SK-N-SH treated with all-trans-retinoic acid at 6 μM for 48 hours (cell line): ENCODE measurements at regions not wholly inside any gene's neighbourhood (a gene's known extent, or its start where the extent isn't known, plus 50 kb on each side); places are given as distances from the start of the nearest gene placed in this dataset.
A peak's percentile ranks its signal among the peaks of the same experiment; 100 is the strongest.

Source experiments
- ATAC-seq: fragments of 200-7000 bp; cut with Tn5 transposase; 3 replicates; pipeline ENCODE4 v1.9.1; 2020; ENCODE audit warnings: mild to moderate bottlenecking, moderate library complexity
- ARNTL ChIP-seq: fragments of 450-650 bp; formaldehyde crosslinking; IDR thresholded peaks from 2 replicates; pipeline ENCODE4 v1.5.0; 2020; ENCODE audit warnings: low read depth, mild to moderate bottlenecking, moderate library complexity, borderline replicate concordance
- BACH2 ChIP-seq: fragments of 250-450 bp; sonication (Bioruptor Pico); IDR thresholded peaks from 2 replicates; pipeline ENCODE4 v1.9.0; 2021; ENCODE audit warnings: mild to moderate bottlenecking, borderline replicate concordance
- CSDC2 ChIP-seq: fragments of 250-450 bp; sonication (Bioruptor Pico); IDR thresholded peaks from 2 replicates; pipeline ENCODE4 v1.5.0; 2020; ENCODE audit warnings: mild to moderate bottlenecking, moderate library complexity
- ESRRG ChIP-seq: fragments of 250-450 bp; sonication (Bioruptor Pico); IDR thresholded peaks from 2 replicates; pipeline ENCODE4 v1.6.1; 2021; ENCODE audit warnings: mild to moderate bottlenecking
- GLIS3 ChIP-seq: fragments of 250-450 bp; sonication (Bioruptor Pico); IDR thresholded peaks from 2 replicates; pipeline ENCODE4 v1.5.0; 2020; ENCODE audit warnings: mild to moderate bottlenecking, moderate library complexity
- ISL1 ChIP-seq: fragments of 250-450 bp; sonication (Bioruptor Pico); IDR thresholded peaks from 2 replicates; pipeline ENCODE4 v2.1.2; 2022; ENCODE audit warnings: mild to moderate bottlenecking, moderate library complexity
- OSR1 ChIP-seq: fragments of 250-450 bp; sonication (Bioruptor Pico); IDR thresholded peaks from 2 replicates; pipeline ENCODE4 v1.8.0; 2022; ENCODE audit warnings: moderate library complexity, mild to moderate bottlenecking, inconsistent platforms
- PPARA ChIP-seq: fragments of 250-450 bp; sonication (Bioruptor Pico); IDR thresholded peaks from 2 replicates; pipeline ENCODE4 v1.5.0; 2020; ENCODE audit warnings: mild to moderate bottlenecking, borderline replicate concordance
- RARB ChIP-seq: fragments of 250-450 bp; sonication (Bioruptor Pico); IDR thresholded peaks from 2 replicates; pipeline ENCODE4 v1.8.0; 2021; ENCODE audit warnings: mild to moderate bottlenecking, moderate library complexity
- SNAI2 ChIP-seq: fragments of 250-450 bp; sonication (Bioruptor Pico); IDR thresholded peaks from 2 replicates; pipeline ENCODE4 v1.5.0; 2020; ENCODE audit warnings: mild to moderate bottlenecking, moderate library complexity
- TCF4 ChIP-seq: fragments of 250-450 bp; sonication (Bioruptor Pico); IDR thresholded peaks from 2 replicates; pipeline ENCODE4 v1.8.0; 2021; ENCODE audit warnings: mild to moderate bottlenecking, moderate library complexity, borderline replicate concordance
- TOX ChIP-seq: fragments of 250-450 bp; sonication (Bioruptor Pico); IDR thresholded peaks from 2 replicates; pipeline ENCODE4 v1.8.0; 2021; ENCODE audit warnings: mild to moderate bottlenecking, moderate library complexity, borderline replicate concordance
- ZC3H10 ChIP-seq: fragments of 250-450 bp; sonication (Bioruptor Pico); IDR thresholded peaks from 2 replicates; pipeline ENCODE4 v1.5.1; 2021; ENCODE audit warnings: mild to moderate bottlenecking, moderate library complexity
- ZFP3 ChIP-seq: fragments of 250-450 bp; sonication (Bioruptor Pico); IDR thresholded peaks from 2 replicates; pipeline ENCODE4 v1.5.0; 2020; ENCODE audit warnings: mild to moderate bottlenecking, moderate library complexity
- ZFP30 ChIP-seq: fragments of 450-650 bp; formaldehyde crosslinking; IDR thresholded peaks from 2 replicates; pipeline ENCODE4 v1.5.0; 2022; ENCODE audit warnings: mild to moderate bottlenecking, moderate library complexity
- ZNF565 ChIP-seq: fragments of 450-650 bp; formaldehyde crosslinking; conservative IDR thresholded peaks from 2 replicates; pipeline ENCODE4 v1.5.0; 2020; ENCODE audit warnings: low read depth, mild to moderate bottlenecking, moderate library complexity
- ZNF70 ChIP-seq: fragments of 450-650 bp; formaldehyde crosslinking; IDR thresholded peaks from 2 replicates; pipeline ENCODE4 v1.5.0; 2020; ENCODE audit warnings: mild to moderate bottlenecking, moderate library complexity
- ZNF8 ChIP-seq: fragments of 450-650 bp; formaldehyde crosslinking; IDR thresholded peaks from 2 replicates; pipeline ENCODE4 v1.5.0; 2020; ENCODE audit warnings: mild to moderate bottlenecking, moderate library complexity
- TF ChIP-seq, protein P1 (sequence below): fragments of 250-450 bp; sonication (Bioruptor Pico); IDR thresholded peaks from 2 replicates; pipeline ENCODE4 v1.5.0; 2020; ENCODE audit warnings: mild to moderate bottlenecking, moderate library complexity
- TF ChIP-seq, protein P2 (sequence below): fragments of 250-450 bp; sonication (Bioruptor Pico); IDR thresholded peaks from 2 replicates; pipeline ENCODE4 v1.5.1; 2020; ENCODE audit warnings: low read depth, mild to moderate bottlenecking, moderate library complexity
- TF ChIP-seq, protein P3 (sequence below): fragments of 250-450 bp; sonication (Bioruptor Pico); IDR thresholded peaks from 2 replicates; pipeline ENCODE4 v1.8.0; 2020; ENCODE audit warnings: mild to moderate bottlenecking, moderate library complexity, borderline replicate concordance
- TF ChIP-seq, protein P4 (sequence below): fragments of 250-450 bp; sonication (Bioruptor Pico); IDR thresholded peaks from 2 replicates; pipeline ENCODE4 v1.5.1; 2021; ENCODE audit warnings: mild to moderate bottlenecking, moderate library complexity

DNA sequence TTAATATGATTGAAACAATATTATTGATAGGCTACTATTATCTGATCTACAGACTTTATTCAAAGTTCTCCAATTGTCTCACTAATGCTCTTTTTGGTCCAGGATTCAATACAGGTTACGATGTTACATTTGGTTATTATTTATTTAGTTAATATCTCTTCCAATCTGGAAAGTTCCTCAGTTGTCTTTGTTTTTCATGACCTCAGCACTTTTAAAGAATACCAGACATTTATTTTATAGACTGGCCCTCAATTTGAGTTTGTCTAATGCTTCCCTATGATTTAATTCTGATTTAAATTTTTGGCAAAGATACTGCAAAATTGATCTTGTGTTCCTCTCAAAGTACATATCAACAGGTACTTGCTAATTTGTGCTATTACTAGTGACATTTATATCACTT, 937.4 kb downstream of the KCNMA1 start:
- no peak for TF ChIP-seq ARNTL (CRISPR knock-in tag)
- TF ChIP-seq, protein P1, sequence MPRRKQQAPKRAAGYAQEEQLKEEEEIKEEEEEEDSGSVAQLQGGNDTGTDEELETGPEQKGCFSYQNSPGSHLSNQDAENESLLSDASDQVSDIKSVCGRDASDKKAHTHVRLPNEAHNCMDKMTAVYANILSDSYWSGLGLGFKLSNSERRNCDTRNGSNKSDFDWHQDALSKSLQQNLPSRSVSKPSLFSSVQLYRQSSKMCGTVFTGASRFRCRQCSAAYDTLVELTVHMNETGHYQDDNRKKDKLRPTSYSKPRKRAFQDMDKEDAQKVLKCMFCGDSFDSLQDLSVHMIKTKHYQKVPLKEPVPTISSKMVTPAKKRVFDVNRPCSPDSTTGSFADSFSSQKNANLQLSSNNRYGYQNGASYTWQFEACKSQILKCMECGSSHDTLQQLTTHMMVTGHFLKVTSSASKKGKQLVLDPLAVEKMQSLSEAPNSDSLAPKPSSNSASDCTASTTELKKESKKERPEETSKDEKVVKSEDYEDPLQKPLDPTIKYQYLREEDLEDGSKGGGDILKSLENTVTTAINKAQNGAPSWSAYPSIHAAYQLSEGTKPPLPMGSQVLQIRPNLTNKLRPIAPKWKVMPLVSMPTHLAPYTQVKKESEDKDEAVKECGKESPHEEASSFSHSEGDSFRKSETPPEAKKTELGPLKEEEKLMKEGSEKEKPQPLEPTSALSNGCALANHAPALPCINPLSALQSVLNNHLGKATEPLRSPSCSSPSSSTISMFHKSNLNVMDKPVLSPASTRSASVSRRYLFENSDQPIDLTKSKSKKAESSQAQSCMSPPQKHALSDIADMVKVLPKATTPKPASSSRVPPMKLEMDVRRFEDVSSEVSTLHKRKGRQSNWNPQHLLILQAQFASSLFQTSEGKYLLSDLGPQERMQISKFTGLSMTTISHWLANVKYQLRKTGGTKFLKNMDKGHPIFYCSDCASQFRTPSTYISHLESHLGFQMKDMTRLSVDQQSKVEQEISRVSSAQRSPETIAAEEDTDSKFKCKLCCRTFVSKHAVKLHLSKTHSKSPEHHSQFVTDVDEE (CRISPR knock-in tag), result no peak
- TF ChIP-seq, protein P2, sequence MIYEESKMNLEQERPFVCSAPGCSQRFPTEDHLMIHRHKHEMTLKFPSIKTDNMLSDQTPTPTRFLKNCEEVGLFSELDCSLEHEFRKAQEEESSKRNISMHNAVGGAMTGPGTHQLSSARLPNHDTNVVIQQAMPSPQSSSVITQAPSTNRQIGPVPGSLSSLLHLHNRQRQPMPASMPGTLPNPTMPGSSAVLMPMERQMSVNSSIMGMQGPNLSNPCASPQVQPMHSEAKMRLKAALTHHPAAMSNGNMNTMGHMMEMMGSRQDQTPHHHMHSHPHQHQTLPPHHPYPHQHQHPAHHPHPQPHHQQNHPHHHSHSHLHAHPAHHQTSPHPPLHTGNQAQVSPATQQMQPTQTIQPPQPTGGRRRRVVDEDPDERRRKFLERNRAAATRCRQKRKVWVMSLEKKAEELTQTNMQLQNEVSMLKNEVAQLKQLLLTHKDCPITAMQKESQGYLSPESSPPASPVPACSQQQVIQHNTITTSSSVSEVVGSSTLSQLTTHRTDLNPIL (CRISPR knock-in tag), result no peak
- TF ChIP-seq CSDC2 (CRISPR knock-in tag), result no peak
- no peak for TF ChIP-seq TCF4
- no peak for TF ChIP-seq ZNF565 (CRISPR knock-in tag)
- TF ChIP-seq SNAI2 (CRISPR knock-in tag), result no peak
- no peak for TF ChIP-seq OSR1 (CRISPR knock-in tag)
- no peak for TF ChIP-seq ZC3H10
- TF ChIP-seq, protein P3, sequence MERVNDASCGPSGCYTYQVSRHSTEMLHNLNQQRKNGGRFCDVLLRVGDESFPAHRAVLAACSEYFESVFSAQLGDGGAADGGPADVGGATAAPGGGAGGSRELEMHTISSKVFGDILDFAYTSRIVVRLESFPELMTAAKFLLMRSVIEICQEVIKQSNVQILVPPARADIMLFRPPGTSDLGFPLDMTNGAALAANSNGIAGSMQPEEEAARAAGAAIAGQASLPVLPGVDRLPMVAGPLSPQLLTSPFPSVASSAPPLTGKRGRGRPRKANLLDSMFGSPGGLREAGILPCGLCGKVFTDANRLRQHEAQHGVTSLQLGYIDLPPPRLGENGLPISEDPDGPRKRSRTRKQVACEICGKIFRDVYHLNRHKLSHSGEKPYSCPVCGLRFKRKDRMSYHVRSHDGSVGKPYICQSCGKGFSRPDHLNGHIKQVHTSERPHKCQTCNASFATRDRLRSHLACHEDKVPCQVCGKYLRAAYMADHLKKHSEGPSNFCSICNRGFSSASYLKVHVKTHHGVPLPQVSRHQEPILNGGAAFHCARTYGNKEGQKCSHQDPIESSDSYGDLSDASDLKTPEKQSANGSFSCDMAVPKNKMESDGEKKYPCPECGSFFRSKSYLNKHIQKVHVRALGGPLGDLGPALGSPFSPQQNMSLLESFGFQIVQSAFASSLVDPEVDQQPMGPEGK (CRISPR knock-in tag), result no peak
- TF ChIP-seq ISL1, result no peak
- no peak for TF ChIP-seq ZNF8 (CRISPR knock-in tag)
- TF ChIP-seq BACH2 (CRISPR knock-in tag), result no peak
- no peak for TF ChIP-seq ZNF70 (CRISPR knock-in tag)
- TF ChIP-seq TOX (CRISPR knock-in tag), result no peak
- no peak for TF ChIP-seq PPARA (CRISPR knock-in tag)
- no peak for ATAC-seq

DNA sequence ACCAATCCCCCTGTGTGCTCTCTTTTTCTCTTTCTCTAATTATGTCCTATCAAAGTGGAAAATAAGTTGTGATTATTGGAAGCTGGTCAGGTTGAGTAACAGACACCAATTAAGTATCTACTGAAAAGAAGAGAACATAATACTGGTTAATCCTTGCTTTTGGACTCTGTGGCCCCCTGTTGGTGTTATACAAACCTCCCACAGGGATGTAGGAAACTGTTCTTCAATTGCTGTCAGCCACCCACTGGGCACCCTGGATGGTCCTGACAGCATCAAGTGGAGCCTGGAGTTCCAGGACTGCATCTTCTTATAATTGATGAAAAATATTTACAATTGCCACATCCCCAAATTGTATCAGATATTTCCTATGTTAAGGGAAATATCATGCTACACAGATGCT, 939.7 kb downstream of the KCNMA1 start:
- ATAC-seq, result no peak
- TF ChIP-seq ZFP30 (CRISPR knock-in tag) (no peak), ZNF8 (CRISPR knock-in tag) (no peak), CSDC2 (CRISPR knock-in tag) (no peak), ZFP3 (CRISPR knock-in tag) (no peak), RARB (CRISPR knock-in tag) (no peak), PPARA (CRISPR knock-in tag) (no peak), ZNF565 (CRISPR knock-in tag) (no peak), GLIS3 (CRISPR knock-in tag) (no peak), BACH2 (CRISPR knock-in tag) (no peak), SNAI2 (CRISPR knock-in tag) (no peak)

DNA sequence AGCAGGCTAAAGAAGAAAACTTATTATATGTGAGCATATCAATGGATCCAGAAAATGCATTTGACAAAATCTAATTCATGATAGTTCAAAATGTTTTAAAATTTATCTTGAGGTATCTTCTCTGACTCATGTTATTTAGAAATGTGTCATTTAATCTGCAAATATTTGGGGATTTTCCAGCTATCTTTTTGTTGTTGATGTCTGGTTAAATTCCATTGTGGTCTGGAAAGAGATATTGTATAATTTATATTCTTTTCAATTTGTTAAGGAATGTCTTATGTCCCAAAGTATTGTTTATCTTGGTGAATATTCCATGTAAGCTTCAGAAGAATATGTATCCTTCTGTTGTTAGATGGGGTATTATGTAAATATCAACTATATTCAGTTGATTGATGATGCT, 942.5 kb downstream of the KCNMA1 start:
- ATAC-seq, result no peak
- TF ChIP-seq ISL1 (peak; percentile 53), PPARA (CRISPR knock-in tag) (no peak)

DNA sequence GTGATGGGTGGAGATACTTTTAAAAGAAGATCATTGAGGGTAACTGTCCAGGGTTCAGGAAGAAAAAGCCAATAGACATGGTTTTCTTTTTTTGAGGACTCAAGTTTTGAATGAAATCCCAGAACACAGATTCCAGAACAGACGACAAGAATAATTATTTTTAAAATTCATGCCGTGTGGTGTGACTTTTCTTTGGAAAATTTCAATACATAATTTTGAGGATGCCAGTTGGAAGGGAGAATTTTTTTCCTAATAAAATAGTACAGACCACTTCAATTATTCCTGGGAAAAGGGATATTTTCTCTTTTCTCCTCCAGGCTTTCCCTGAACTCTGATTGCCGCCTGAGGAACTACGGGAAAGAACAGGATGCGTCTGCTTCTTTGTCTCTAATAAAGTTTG, 951.4 kb downstream of the KCNMA1 start:
- no peak for ATAC-seq
- TF ChIP-seq CSDC2 (CRISPR knock-in tag) (no peak), TOX (CRISPR knock-in tag) (no peak), ZNF70 (CRISPR knock-in tag) (no peak), GLIS3 (CRISPR knock-in tag) (no peak), RARB (CRISPR knock-in tag) (no peak), ZC3H10 (no peak), ZNF8 (CRISPR knock-in tag) (no peak), OSR1 (CRISPR knock-in tag) (no peak), SNAI2 (CRISPR knock-in tag) (no peak), ESRRG (CRISPR knock-in tag) (no peak), ARNTL (CRISPR knock-in tag) (no peak), ZFP3 (CRISPR knock-in tag) (no peak), ISL1 (no peak), ZNF565 (CRISPR knock-in tag) (no peak), BACH2 (CRISPR knock-in tag) (no peak)
- TF ChIP-seq, protein P4, sequence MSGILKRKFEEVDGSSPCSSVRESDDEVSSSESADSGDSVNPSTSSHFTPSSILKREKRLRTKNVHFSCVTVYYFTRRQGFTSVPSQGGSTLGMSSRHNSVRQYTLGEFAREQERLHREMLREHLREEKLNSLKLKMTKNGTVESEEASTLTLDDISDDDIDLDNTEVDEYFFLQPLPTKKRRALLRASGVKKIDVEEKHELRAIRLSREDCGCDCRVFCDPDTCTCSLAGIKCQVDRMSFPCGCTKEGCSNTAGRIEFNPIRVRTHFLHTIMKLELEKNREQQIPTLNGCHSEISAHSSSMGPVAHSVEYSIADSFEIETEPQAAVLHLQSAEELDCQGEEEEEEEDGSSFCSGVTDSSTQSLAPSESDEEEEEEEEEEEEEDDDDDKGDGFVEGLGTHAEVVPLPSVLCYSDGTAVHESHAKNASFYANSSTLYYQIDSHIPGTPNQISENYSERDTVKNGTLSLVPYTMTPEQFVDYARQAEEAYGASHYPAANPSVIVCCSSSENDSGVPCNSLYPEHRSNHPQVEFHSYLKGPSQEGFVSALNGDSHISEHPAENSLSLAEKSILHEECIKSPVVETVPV (CRISPR knock-in tag), result no peak
- TF ChIP-seq, protein P2 (CRISPR knock-in tag), result no peak
- TF ChIP-seq, protein P1 (CRISPR knock-in tag), result no peak
